ENCODE measurements at regions not wholly inside any gene's neighbourhood (a gene's known extent, or its start where the extent isn't known, plus 50 kb on each side); places are given as distances from the start of the nearest gene placed in this dataset.

GRCh38 chr4:13292372-13292771 lies 191.8 kb downstream of the RAB28 start:
- no peak overlapping the region for H3K27ac ChIP-seq (ENCODE audit: extremely low read depth, low read depth, low read length)
- ChIA-PET CTCF (ENCODE audit: low intra/inter-chr PET ratio) (no interaction called here), POLR2A (interaction anchor here (0.6 kb wide), 1 partner anchor 100 kb away, joined by 3 read pairs; no protein-coding TSS in a partner anchor)
- 0% methylated on average over 1 of the region's 1 CpG for WGBS (ENCODE audit: insufficient coverage, low coverage, missing lambda C conversion rate)
- intact Hi-C loops (cut with micrococcal nuclease) = no loop called here
- FAIRE-seq (no peak), ATAC-seq (no peak), DNase-seq (ENCODE audit: extremely low read depth in 1 of 4, low spot score in 3 of 4) (no peak)
- H3K9ac ChIP-seq (ENCODE audit: insufficient read depth in 1 of 2, low read depth in 2 of 2, low read length in 2 of 2) = no peak overlapping the region
- TF ChIP-seq KAT8 (IDR thresholded peaks at IDR 0.05; ENCODE audit: low read depth) = no peak
- peak; percentile 5 for TF ChIP-seq MEIS2 (IDR thresholded peaks at IDR 0.05; ENCODE audit: partially characterized antibody)
- no peak overlapping the region for H3K4me2 ChIP-seq (ENCODE audit: insufficient read depth, low read length)
- H3K4me1 ChIP-seq (replicated peaks in 1 of 2; ENCODE audit: control insufficient read depth in 2 of 2, insufficient read depth in 2 of 2, low read length in 2 of 2) = no peaks in the 10 kb centered on the region
- H3K36me3 ChIP-seq (ENCODE audit: control insufficient read depth, insufficient read depth, low read length) = no peaks in the 10 kb centered on the region
- no peaks in the 10 kb centered on the region for H3K9me3 ChIP-seq (replicated peaks; ENCODE audit: control insufficient read depth, insufficient read depth, low read depth, low read length)
- no peaks in the 10 kb centered on the region for H3K27me3 ChIP-seq (ENCODE audit: control insufficient read depth in 2 of 2, insufficient read depth in 2 of 2, low read length in 2 of 2)
- H3K79me2 ChIP-seq (ENCODE audit: control insufficient read depth, insufficient read depth, low read length) = no peaks in the 10 kb centered on the region
- no peaks in the 10 kb centered on the region for H4K20me1 ChIP-seq (replicated peaks; ENCODE audit: control insufficient read depth, insufficient read depth, low read length)
- BruUV-seq (replicated peaks) = no TSS peak
- H2AFZ ChIP-seq (ENCODE audit: low read depth, low read length) = no peak overlapping the region
- in situ Hi-C loops (cut with MboI) = no loop called here
- H3K9me1 ChIP-seq (ENCODE audit: control insufficient read depth, insufficient read depth, low read length) = no peaks in the 10 kb centered on the region
- H3K4me3 ChIP-seq = no peak overlapping the region

GRCh38 chr4:13289391-13289790 lies 194.7 kb downstream of the RAB28 start:
- no peak for ATAC-seq
- 14% methylated on average over 1 of the region's 1 CpG for WGBS (ENCODE audit: insufficient coverage, low coverage, missing lambda C conversion rate)
- no peak overlapping the region for H3K27ac ChIP-seq (ENCODE audit: extremely low read depth, low read depth, low read length)
- H3K79me2 ChIP-seq (ENCODE audit: control insufficient read depth, insufficient read depth, low read length) = no peaks in the 10 kb centered on the region
- H3K9ac ChIP-seq (ENCODE audit: insufficient read depth in 1 of 2, low read depth in 2 of 2, low read length in 2 of 2) = no peak overlapping the region
- no peaks in the 10 kb centered on the region for H3K4me1 ChIP-seq (replicated peaks in 1 of 2; ENCODE audit: control insufficient read depth in 2 of 2, insufficient read depth in 2 of 2, low read length in 2 of 2)
- H3K9me3 ChIP-seq (replicated peaks; ENCODE audit: control insufficient read depth, insufficient read depth, low read depth, low read length) = no peaks in the 10 kb centered on the region
- H3K9me1 ChIP-seq (ENCODE audit: control insufficient read depth, insufficient read depth, low read length) = no peaks in the 10 kb centered on the region
- no peak overlapping the region for H3K4me3 ChIP-seq
- H4K20me1 ChIP-seq (replicated peaks; ENCODE audit: control insufficient read depth, insufficient read depth, low read length) = no peaks in the 10 kb centered on the region
- no peak overlapping the region for H3K4me2 ChIP-seq (ENCODE audit: insufficient read depth, low read length)
- FAIRE-seq = no peak
- in situ Hi-C loops (cut with MboI) (no loop called here), intact Hi-C loops (cut with micrococcal nuclease) (no loop called here)
- DNase-seq (ENCODE audit: extremely low read depth in 1 of 4, low spot score in 3 of 4) = no peak
- POLR2A ChIA-PET = no interaction called here
- no peak for TF ChIP-seq SAP30 (IDR thresholded peaks at IDR 0.05; ENCODE audit: borderline replicate concordance, insufficient read depth, low read depth, low read length, poor library complexity, severe bottlenecking)
- no peak for TF ChIP-seq TCF3 (CRISPR knock-in tag; IDR thresholded peaks at IDR 0.05)
- TF ChIP-seq HDGF (IDR thresholded peaks at IDR 0.05) = no peak
- no peak for TF ChIP-seq MAFF (IDR thresholded peaks at IDR 0.05; ENCODE audit: low read length)
- no peak for TF ChIP-seq EP400 (IDR thresholded peaks at IDR 0.05)
- no peak for TF ChIP-seq ZNF408 (CRISPR knock-in tag; IDR thresholded peaks at IDR 0.05; ENCODE audit: low read depth)
- TF ChIP-seq EWSR1 (IDR thresholded peaks at IDR 0.05; ENCODE audit: borderline replicate concordance, low read depth, partially characterized antibody) = no peak
- H3K36me3 ChIP-seq (ENCODE audit: control insufficient read depth, insufficient read depth, low read length) = no peaks in the 10 kb centered on the region
- CTCF ChIA-PET (ENCODE audit: low intra/inter-chr PET ratio) = no interaction called here
- H2AFZ ChIP-seq (ENCODE audit: low read depth, low read length) = no peak overlapping the region
- H3K27me3 ChIP-seq (ENCODE audit: control insufficient read depth in 2 of 2, insufficient read depth in 2 of 2, low read length in 2 of 2) = no peaks in the 10 kb centered on the region
- BruUV-seq (replicated peaks) = no TSS peak

Measured in K562 (cell line).